ENCODE measurements at regions not wholly inside any gene's neighbourhood (a gene's known extent, or its start where the extent isn't known, plus 50 kb on each side); places are given as distances from the start of the nearest gene placed in this dataset.
"Not testable (repeated sequence)": the region's sequence is repeated elsewhere in the genome, so short reads cannot be mapped to it uniquely, and the experiment has no call there.

GRCh38 chr5:3449481-3449880, 146.2 kb upstream of the IRX1 start (continued):
- TF ChIP-seq POU2F2 (IDR thresholded peaks at IDR 0.05; ENCODE audit: borderline replicate concordance, low read depth, low read length): no peak
- TF ChIP-seq, protein P1, sequence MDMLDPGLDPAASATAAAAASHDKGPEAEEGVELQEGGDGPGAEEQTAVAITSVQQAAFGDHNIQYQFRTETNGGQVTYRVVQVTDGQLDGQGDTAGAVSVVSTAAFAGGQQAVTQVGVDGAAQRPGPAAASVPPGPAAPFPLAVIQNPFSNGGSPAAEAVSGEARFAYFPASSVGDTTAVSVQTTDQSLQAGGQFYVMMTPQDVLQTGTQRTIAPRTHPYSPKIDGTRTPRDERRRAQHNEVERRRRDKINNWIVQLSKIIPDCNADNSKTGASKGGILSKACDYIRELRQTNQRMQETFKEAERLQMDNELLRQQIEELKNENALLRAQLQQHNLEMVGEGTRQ (IDR thresholded peaks at IDR 0.05; ENCODE audit: borderline replicate concordance, low read depth, low read length): no peak
- TF ChIP-seq CBX3 (IDR thresholded peaks at IDR 0.05; ENCODE audit: borderline replicate concordance, low read depth): no peak

DNA sequence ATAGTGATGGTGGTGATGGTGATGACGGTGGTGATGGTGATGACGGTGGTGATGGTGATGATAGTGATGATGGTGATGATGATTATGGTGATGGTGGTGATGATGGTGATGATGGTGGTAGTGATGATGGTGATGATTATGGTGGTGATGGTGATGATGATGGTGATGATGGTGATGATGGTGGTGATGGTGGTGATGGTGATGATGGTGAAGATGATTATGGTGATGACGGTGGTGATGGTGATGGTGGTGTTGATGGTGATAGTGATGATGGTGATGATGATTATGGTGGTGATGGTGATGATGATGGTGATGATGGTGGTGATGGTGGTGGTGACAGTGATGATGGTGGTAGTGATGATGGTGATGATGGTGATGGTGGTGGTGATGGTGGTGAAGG, 149.2 kb upstream of the IRX1 start:
- no peak overlapping the region for H3K27ac ChIP-seq (ENCODE audit: control insufficient read depth, insufficient read depth)
- no peaks in the 10 kb centered on the region; the same call in 2 of the 3 replicates for H3K9me3 ChIP-seq (replicated peaks; ENCODE audit: control insufficient read depth, insufficient read depth, low read length)
- H4K20me1 ChIP-seq (ENCODE audit: control insufficient read depth, insufficient read depth): no peaks in the 10 kb centered on the region
- no peak overlapping the region for H3K9ac ChIP-seq (ENCODE audit: control insufficient read depth, insufficient read depth, low read length)
- no peaks in the 10 kb centered on the region for H3K79me2 ChIP-seq (ENCODE audit: control insufficient read depth, insufficient read depth, low read length)
- H3K4me1 ChIP-seq (ENCODE audit: control insufficient read depth, insufficient read depth, low read length): no peaks in the 10 kb centered on the region
- no peak overlapping the region for H2AFZ ChIP-seq (ENCODE audit: control insufficient read depth, low read depth, low read length)
- intact Hi-C loops (cut with micrococcal nuclease; ENCODE audit: unreplicated experiment) (no loop called here), in situ Hi-C loops (cut with MboI) (no loop called here)
- H3K4me3 ChIP-seq: no peak overlapping the region
- ChIA-PET CTCF (no interaction called here), RAD21 (ENCODE audit: unreplicated experiment) (no interaction called here), SMC1A (ENCODE audit: uncharacterized antibody, unreplicated experiment) (no interaction called here), POLR2A (no interaction called here)
- H3K36me3 ChIP-seq (ENCODE audit: control insufficient read depth in 2 of 2, insufficient read depth in 2 of 2, low read length in 1 of 2): no peaks in the 10 kb centered on the region
- peak; percentile 59 for FAIRE-seq
- H3K4me2 ChIP-seq (ENCODE audit: control insufficient read depth, insufficient read depth): no peak overlapping the region
- TF ChIP-seq MTA2 (IDR thresholded peaks at IDR 0.05; ENCODE audit: low read depth) (no peak), ZNF207 (IDR thresholded peaks at IDR 0.05; ENCODE audit: borderline replicate concordance) (no peak), RB1 (IDR thresholded peaks at IDR 0.05; ENCODE audit: borderline replicate concordance) (no peak), EP300 (IDR thresholded peaks at IDR 0.05; ENCODE audit: borderline replicate concordance in 1 of 2, control insufficient read depth in 1 of 2, low read depth in 2 of 2, low read length in 2 of 2) (no peak)
- H3K27me3 ChIP-seq (replicated peaks in 1 of 2; ENCODE audit: control insufficient read depth in 2 of 2, insufficient read depth in 2 of 2, low read length in 1 of 2): no peaks in the 10 kb centered on the region
- no peak for DNase-seq (ENCODE audit: low read depth, low spot score)
- whole genome bisulfite sequencing (ENCODE audit: insufficient coverage, insufficient replicate concordance, low lambda C conversion rate, missing lambda C conversion rate): 61% methylated on average over 3 of the region's 3 CpGs
- BruUV-seq (replicated peaks): no TSS peak
- ATAC-seq: no peak

DNA sequence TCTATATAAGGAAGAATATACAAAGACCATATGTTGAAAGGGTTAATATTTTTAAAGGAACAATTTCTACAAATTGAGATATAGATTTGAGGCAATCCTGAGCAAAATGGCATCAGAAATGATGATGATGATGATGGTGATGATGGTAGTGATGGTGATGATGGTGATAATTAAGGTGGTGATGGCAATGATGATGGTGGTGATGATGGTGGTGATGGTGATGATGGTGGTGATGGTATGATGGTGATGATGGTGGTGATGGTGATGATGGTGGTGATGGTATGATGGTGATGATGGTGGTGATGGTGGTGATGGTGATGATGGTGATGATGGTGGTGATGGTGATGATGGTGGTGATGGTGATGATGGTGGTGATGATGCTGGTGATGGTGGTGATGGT, 150.1 kb upstream of the IRX1 start:
- H3K9ac ChIP-seq (ENCODE audit: control insufficient read depth, insufficient read depth, low read length); SMC1A ChIA-PET (ENCODE audit: uncharacterized antibody, unreplicated experiment); H3K79me2 ChIP-seq (ENCODE audit: control insufficient read depth, insufficient read depth, low read length); RAD21 ChIA-PET (ENCODE audit: unreplicated experiment); DNase-seq (ENCODE audit: low read depth, low spot score); H3K4me2 ChIP-seq (ENCODE audit: control insufficient read depth, insufficient read depth); H3K4me3 ChIP-seq; BruUV-seq (replicated peaks); H2AFZ ChIP-seq (ENCODE audit: control insufficient read depth, low read depth, low read length); H4K20me1 ChIP-seq (ENCODE audit: control insufficient read depth, insufficient read depth); H3K36me3 ChIP-seq (ENCODE audit: control insufficient read depth in 2 of 2, insufficient read depth in 2 of 2, low read length in 1 of 2); H3K27ac ChIP-seq (ENCODE audit: control insufficient read depth, insufficient read depth); POLR2A ChIA-PET; in situ Hi-C loops (cut with MboI); H3K9me3 ChIP-seq (replicated peaks; ENCODE audit: control insufficient read depth, insufficient read depth, low read length); H3K4me1 ChIP-seq (ENCODE audit: control insufficient read depth, insufficient read depth, low read length); intact Hi-C loops (cut with micrococcal nuclease; ENCODE audit: unreplicated experiment); ATAC-seq; CTCF ChIA-PET; H3K27me3 ChIP-seq (replicated peaks in 1 of 2; ENCODE audit: control insufficient read depth in 2 of 2, insufficient read depth in 2 of 2, low read length in 1 of 2): not testable (repeated sequence)
- peak; percentile 47 for FAIRE-seq
